PC-9 (cell line): ENCODE measurements at regions not wholly inside any gene's neighbourhood (a gene's known extent, or its start where the extent isn't known, plus 50 kb on each side); places are given as distances from the start of the nearest gene placed in this dataset.

Experiments
- BruUV-seq: library from RNA; stranded (reverse); fragments of 400-500 nt; replicated peaks from 2 replicates; lab custom pipeline; 2021; lab: Mats Ljungman, UMichigan
- CTCF ChIA-PET: fragments of 300-600 bp; sonication (Branson Sonifier 250); formaldehyde crosslinking; loops from one replicate; lab custom pipeline; 2022; ENCODE audit warnings: antibody characterized with exemption; lab: Charles Lee
- POLR2A ChIA-PET: fragments of 300-600 bp; sonication (Branson Sonifier 250); formaldehyde crosslinking; loops from one replicate; lab custom pipeline; 2022; ENCODE audit warnings: antibody characterized with exemption; ENCODE audit not compliant: unreplicated experiment; lab: Charles Lee
- DNase-seq, 2 experiments: peaks; one replicate each; pipeline versions ENCODE4 v3.0.0 to v3.0.0-alpha.2; 2015 to 2022; ENCODE audit warnings: mixed read lengths in 1 of 2
- H2AFZ ChIP-seq: fragments of 200-600 bp; sonication (generic); 2 replicates; pipeline ENCODE4 v1.8.1; 2017; ENCODE audit warnings: antibody characterized with exemption
- H3F3A ChIP-seq: fragments of 200-600 bp; sonication (generic); 2 replicates; pipeline ENCODE4 v1.8.1; 2017; ENCODE audit warnings: antibody characterized with exemption, mild to moderate bottlenecking, low read depth; ENCODE audit not compliant: insufficient read depth
- H3K27ac ChIP-seq: fragments of 200-600 bp; sonication (generic); 2 replicates; pipeline ENCODE4 v1.6.1; 2016; ENCODE audit warnings: mixed run types
- H3K27me3 ChIP-seq: fragments of 200-600 bp; sonication (generic); 2 replicates; pipeline ENCODE4 v1.6.1; 2016; ENCODE audit warnings: low read depth, mixed run types; ENCODE audit not compliant: insufficient read depth
- H3K36me3 ChIP-seq: fragments of 200-600 bp; sonication (generic); 2 replicates; pipeline ENCODE4 v1.6.1; 2016; ENCODE audit warnings: low read depth, mixed run types
- H3K4me1 ChIP-seq: fragments of 200-600 bp; sonication (generic); replicated peaks from 2 replicates; pipeline ENCODE4 v1.6.1; 2016; ENCODE audit warnings: mixed run types; ENCODE audit not compliant: insufficient read depth
- H3K4me2 ChIP-seq: fragments of 200-600 bp; sonication (generic); 2 replicates; pipeline ENCODE4 v1.6.1; 2017; ENCODE audit warnings: mixed run types
- H3K4me3 ChIP-seq: fragments of 200-600 bp; sonication (generic); 2 replicates; pipeline ENCODE4 v1.6.1; 2016; ENCODE audit warnings: mixed run types
- H3K79me2 ChIP-seq: fragments of 200-600 bp; sonication (generic); 2 replicates; pipeline ENCODE4 v1.6.1; 2017; ENCODE audit warnings: low read depth, mixed run types
- H3K9me2 ChIP-seq: fragments of 200-600 bp; sonication (generic); 2 replicates; pipeline ENCODE4 v1.8.1; 2017; ENCODE audit warnings: mild to moderate bottlenecking; ENCODE audit not compliant: insufficient read depth
- H3K9me3 ChIP-seq: fragments of 200-600 bp; sonication (generic); 2 replicates; pipeline ENCODE4 v1.8.1; 2016; ENCODE audit warnings: low read depth; ENCODE audit not compliant: insufficient read depth
- H4K20me1 ChIP-seq: fragments of 200-600 bp; sonication (generic); 2 replicates; pipeline ENCODE4 v1.8.1; 2017; ENCODE audit not compliant: insufficient read depth
- EZH2 ChIP-seq: fragments of 200-600 bp; sonication (generic); IDR thresholded peaks from 2 replicates; pipeline ENCODE4 v1.8.0; 2017; ENCODE audit warnings: antibody characterized with exemption, low read depth
- intact Hi-C: fragments of 100-400 bp; cut with micrococcal nuclease; formaldehyde crosslinking; loops from one replicate; pipeline ENCODE4 v1.10.0; 2022; ENCODE audit not compliant: unreplicated experiment
- TF ChIP-seq, protein P1 (sequence below): fragments of 200-600 bp; sonication (generic); conservative IDR thresholded peaks from 2 replicates; pipeline ENCODE4 v1.6.1; 2017; ENCODE audit warnings: mixed run types, antibody characterized with exemption, mild to moderate bottlenecking, moderate library complexity

DNA sequence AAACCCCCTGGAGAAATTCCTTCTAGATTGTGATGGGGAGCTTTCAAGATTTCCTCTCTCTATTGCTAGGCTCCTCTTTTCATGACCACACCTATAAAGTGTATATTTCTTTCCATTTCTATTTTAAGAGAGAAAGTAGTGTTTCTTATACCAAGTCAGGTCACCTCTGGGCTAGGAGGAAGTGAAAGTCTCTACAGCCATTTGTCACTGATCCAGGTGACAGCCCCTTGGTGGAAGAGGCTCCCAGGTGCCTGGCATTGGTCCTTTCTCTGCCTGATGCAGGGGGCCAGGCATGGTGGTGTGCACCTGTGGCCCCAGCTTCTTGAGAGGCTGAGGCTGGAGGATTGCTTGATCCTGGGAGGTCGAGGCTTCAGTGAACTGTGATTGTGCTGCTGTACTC is 64.7 kb downstream of the DHCR7 start:
- H2AFZ ChIP-seq: no peak overlapping the region
- H3K27ac ChIP-seq: no peak overlapping the region
- H3K4me3 ChIP-seq: no peak overlapping the region
- H3K36me3 ChIP-seq: no peaks in the 10 kb centered on the region
- H3K9me3 ChIP-seq: no peaks in the 10 kb centered on the region; the same call in none of the 2 replicates
- CTCF ChIA-PET: no interaction called here
- H3K9me2 ChIP-seq: no peaks in the 10 kb centered on the region
- intact Hi-C loops: no loop called here
- H3K4me1 ChIP-seq: no peaks in the 10 kb centered on the region
- peaks cover 81% of the 10 kb centered on the region for H3K27me3 ChIP-seq
- H3F3A ChIP-seq: no peaks in the 10 kb centered on the region
- DNase-seq: no peak
- BruUV-seq: no TSS peak
- POLR2A ChIA-PET: no interaction called here
- H3K4me2 ChIP-seq: no peak overlapping the region
- H4K20me1 ChIP-seq: no peaks in the 10 kb centered on the region
- TF ChIP-seq, protein P1, sequence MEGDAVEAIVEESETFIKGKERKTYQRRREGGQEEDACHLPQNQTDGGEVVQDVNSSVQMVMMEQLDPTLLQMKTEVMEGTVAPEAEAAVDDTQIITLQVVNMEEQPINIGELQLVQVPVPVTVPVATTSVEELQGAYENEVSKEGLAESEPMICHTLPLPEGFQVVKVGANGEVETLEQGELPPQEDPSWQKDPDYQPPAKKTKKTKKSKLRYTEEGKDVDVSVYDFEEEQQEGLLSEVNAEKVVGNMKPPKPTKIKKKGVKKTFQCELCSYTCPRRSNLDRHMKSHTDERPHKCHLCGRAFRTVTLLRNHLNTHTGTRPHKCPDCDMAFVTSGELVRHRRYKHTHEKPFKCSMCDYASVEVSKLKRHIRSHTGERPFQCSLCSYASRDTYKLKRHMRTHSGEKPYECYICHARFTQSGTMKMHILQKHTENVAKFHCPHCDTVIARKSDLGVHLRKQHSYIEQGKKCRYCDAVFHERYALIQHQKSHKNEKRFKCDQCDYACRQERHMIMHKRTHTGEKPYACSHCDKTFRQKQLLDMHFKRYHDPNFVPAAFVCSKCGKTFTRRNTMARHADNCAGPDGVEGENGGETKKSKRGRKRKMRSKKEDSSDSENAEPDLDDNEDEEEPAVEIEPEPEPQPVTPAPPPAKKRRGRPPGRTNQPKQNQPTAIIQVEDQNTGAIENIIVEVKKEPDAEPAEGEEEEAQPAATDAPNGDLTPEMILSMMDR: no peak
- no peak for TF ChIP-seq EZH2
- no peaks in the 10 kb centered on the region for H3K79me2 ChIP-seq

DNA sequence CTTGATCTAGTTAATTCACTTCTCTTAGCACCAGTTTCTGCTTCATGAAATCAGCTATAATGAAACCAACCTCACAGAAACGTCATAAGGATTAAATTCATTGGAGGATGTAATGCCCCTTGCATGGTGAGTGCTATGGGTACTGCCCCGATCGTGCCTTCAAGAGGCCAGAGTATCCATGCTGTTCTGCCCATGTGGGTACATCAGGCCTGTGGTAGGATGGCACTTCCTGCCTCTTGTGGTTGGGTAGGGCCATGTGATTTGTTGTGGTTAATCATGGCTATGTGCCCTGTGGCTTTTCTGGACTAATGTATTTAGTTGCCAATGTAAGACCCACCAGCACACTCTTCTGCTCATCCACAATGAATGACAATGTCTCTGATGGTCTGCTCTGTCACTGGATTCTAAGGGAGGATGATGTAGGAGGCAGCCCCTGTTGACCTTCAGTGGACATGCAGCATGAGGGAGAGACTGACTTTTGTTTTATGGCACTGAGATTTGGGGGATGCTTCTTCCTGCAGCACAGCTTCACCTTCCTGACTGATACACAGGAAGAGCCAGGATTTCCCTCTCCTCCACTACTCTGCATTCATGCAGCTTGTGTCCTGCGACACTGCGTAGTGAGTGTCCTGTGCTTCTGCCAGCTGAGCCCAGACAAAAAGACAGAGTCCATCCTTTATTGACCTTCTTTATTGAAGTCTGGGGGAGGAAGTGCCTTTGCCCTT is 66.2 kb downstream of the DHCR7 start:
- no peaks in the 10 kb centered on the region for H3K36me3 ChIP-seq
- H3K4me2 ChIP-seq: no peak overlapping the region
- H3K9me3 ChIP-seq: no peaks in the 10 kb centered on the region; the same call in none of the 2 replicates
- intact Hi-C loops: no loop called here
- POLR2A ChIA-PET: no interaction called here
- no peak overlapping the region for H3K27ac ChIP-seq
- H2AFZ ChIP-seq: no peak overlapping the region
- H4K20me1 ChIP-seq: no peaks in the 10 kb centered on the region
- peaks cover 80% of the 10 kb centered on the region for H3K27me3 ChIP-seq
- TF ChIP-seq EZH2: no peak
- TF ChIP-seq, protein P1: no peak
- DNase-seq: no peak
- H3K79me2 ChIP-seq: no peaks in the 10 kb centered on the region
- H3K4me1 ChIP-seq: no peaks in the 10 kb centered on the region
- H3F3A ChIP-seq: no peaks in the 10 kb centered on the region
- no peak overlapping the region for H3K4me3 ChIP-seq
- CTCF ChIA-PET: no interaction called here
- no peaks in the 10 kb centered on the region for H3K9me2 ChIP-seq
- no TSS peak for BruUV-seq

DNA sequence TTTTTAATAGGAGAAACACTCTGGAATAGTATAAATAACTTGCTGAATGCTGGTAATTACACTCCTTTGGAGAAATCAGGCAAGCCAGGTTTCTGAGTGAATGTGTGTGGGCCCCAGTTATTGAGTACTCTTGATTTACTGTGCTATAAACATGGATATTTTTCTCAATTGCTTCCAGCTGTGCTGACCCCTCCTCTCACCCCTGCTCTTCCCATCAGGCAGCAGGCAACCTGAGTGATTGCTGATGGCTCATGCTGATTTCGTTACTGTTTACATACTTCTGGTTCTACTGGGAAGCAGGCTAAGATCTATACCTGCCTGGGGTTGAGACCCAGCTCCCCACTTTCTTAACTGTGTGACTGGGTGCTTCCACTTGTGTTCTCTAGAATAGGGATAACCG is 68.5 kb downstream of the DHCR7 start:
- Histone ChIP-seq H3K79me2 (no peaks in the 10 kb centered on the region), H2AFZ (no peak overlapping the region), H3K36me3 (no peaks in the 10 kb centered on the region), H4K20me1 (no peaks in the 10 kb centered on the region), H3K27me3 (peaks cover 75% of the 10 kb centered on the region), H3K27ac (no peak overlapping the region), H3K4me2 (no peak overlapping the region), H3K9me2 (no peaks in the 10 kb centered on the region), H3F3A (no peaks in the 10 kb centered on the region), H3K4me3 (no peak overlapping the region), H3K4me1 (no peaks in the 10 kb centered on the region), H3K9me3 (no peaks in the 10 kb centered on the region; the same call in none of the 2 replicates)
- BruUV-seq: no TSS peak
- intact Hi-C loops: no loop called here
- no peak for DNase-seq
- POLR2A ChIA-PET: no interaction called here
- TF ChIP-seq EZH2: no peak
- TF ChIP-seq, protein P1: no peak
- CTCF ChIA-PET: no interaction called here
